ENCODE measurements at regions not wholly inside any gene's neighbourhood (a gene's known extent, or its start where the extent isn't known, plus 50 kb on each side); places are given as distances from the start of the nearest gene placed in this dataset.

GRCh38 chr1:118828038-118828437 lies 160.1 kb downstream of the TBX15 start:
- DNase-seq, result no peak
- Mint-ChIP-seq H3K36me3 (ENCODE audit: insufficient read depth, unreplicated experiment) (peaks cover 4% of the 10 kb centered on the region), H3K9me3 (ENCODE audit: unreplicated experiment) (no peaks in the 10 kb centered on the region), H3K4me1 (ENCODE audit: low read depth, unreplicated experiment) (no peaks in the 10 kb centered on the region), H3K27ac (ENCODE audit: unreplicated experiment) (no peak overlapping the region), H3K27me3 (ENCODE audit: insufficient read depth, unreplicated experiment) (no peaks in the 10 kb centered on the region), H3K4me3 (ENCODE audit: unreplicated experiment) (no peak overlapping the region)
- TF ChIP-seq CTCF (IDR thresholded peaks at IDR 0.05; ENCODE audit: insufficient read depth in 1 of 2, low read depth in 1 of 2, low read length in 1 of 2, severe bottlenecking in 1 of 2, unreplicated experiment in 1 of 2), result no peak
- intact Hi-C loops (cut with micrococcal nuclease; ENCODE audit: unreplicated experiment), result no loop called here
- H3K4me3 ChIP-seq (ENCODE audit: low read depth, low read length), result no peak overlapping the region
- POLR2A ChIA-PET, result no interaction called here
- H3K4me1 ChIP-seq, result no peaks in the 10 kb centered on the region
- no peaks in the 10 kb centered on the region for H3K27me3 ChIP-seq (replicated peaks; ENCODE audit: control insufficient read depth, insufficient read depth, low read length)
- no peaks in the 10 kb centered on the region for H3K36me3 ChIP-seq (ENCODE audit: control insufficient read depth, insufficient read depth, low read length)
- H3K9me3 ChIP-seq, result no peaks in the 10 kb centered on the region
- BruUV-seq (replicated peaks), result no TSS peak
- CTCF ChIA-PET, result no interaction called here

GRCh38 chr1:118827636-118828035 lies 160.5 kb downstream of the TBX15 start:
- no peak overlapping the region for H3K4me3 ChIP-seq (ENCODE audit: low read depth, low read length)
- Mint-ChIP-seq H3K9me3 (ENCODE audit: unreplicated experiment) (no peaks in the 10 kb centered on the region), H3K4me3 (ENCODE audit: unreplicated experiment) (no peak overlapping the region), H3K36me3 (ENCODE audit: insufficient read depth, unreplicated experiment) (peaks cover 4% of the 10 kb centered on the region), H3K4me1 (ENCODE audit: low read depth, unreplicated experiment) (no peaks in the 10 kb centered on the region), H3K27ac (ENCODE audit: unreplicated experiment) (no peak overlapping the region), H3K27me3 (ENCODE audit: insufficient read depth, unreplicated experiment) (no peaks in the 10 kb centered on the region)
- H3K4me1 ChIP-seq, result no peaks in the 10 kb centered on the region
- BruUV-seq (replicated peaks), result no TSS peak
- ChIA-PET POLR2A (no interaction called here), CTCF (no interaction called here)
- DNase-seq, result no peak
- H3K9me3 ChIP-seq, result no peaks in the 10 kb centered on the region
- H3K36me3 ChIP-seq (ENCODE audit: control insufficient read depth, insufficient read depth, low read length), result no peaks in the 10 kb centered on the region
- no peak for TF ChIP-seq CTCF (IDR thresholded peaks at IDR 0.05; ENCODE audit: insufficient read depth in 1 of 2, low read depth in 1 of 2, low read length in 1 of 2, severe bottlenecking in 1 of 2, unreplicated experiment in 1 of 2)
- H3K27me3 ChIP-seq (replicated peaks; ENCODE audit: control insufficient read depth, insufficient read depth, low read length), result no peaks in the 10 kb centered on the region
- intact Hi-C loops (cut with micrococcal nuclease; ENCODE audit: unreplicated experiment), result no loop called here

- H3K27me3 Mint-ChIP-seq (ENCODE audit: insufficient read depth, unreplicated experiment), result no peaks in the 10 kb centered on the region
- TF ChIP-seq CTCF (IDR thresholded peaks at IDR 0.05; ENCODE audit: insufficient read depth in 1 of 2, low read depth in 1 of 2, low read length in 1 of 2, severe bottlenecking in 1 of 2, unreplicated experiment in 1 of 2), result no peak
- H3K27me3 ChIP-seq (replicated peaks; ENCODE audit: control insufficient read depth, insufficient read depth, low read length), result no peaks in the 10 kb centered on the region
- H3K4me1 ChIP-seq, result no peaks in the 10 kb centered on the region
- no peak overlapping the region for H3K4me3 ChIP-seq (ENCODE audit: low read depth, low read length)
- no peak overlapping the region for H3K27ac Mint-ChIP-seq (ENCODE audit: unreplicated experiment)
- no peaks in the 10 kb centered on the region for H3K9me3 ChIP-seq
- no peaks in the 10 kb centered on the region for H3K4me1 Mint-ChIP-seq (ENCODE audit: low read depth, unreplicated experiment)
- BruUV-seq (replicated peaks), result no TSS peak
- H3K36me3 ChIP-seq (ENCODE audit: control insufficient read depth, insufficient read depth, low read length), result no peaks in the 10 kb centered on the region
- intact Hi-C loops (cut with micrococcal nuclease; ENCODE audit: unreplicated experiment), result no loop called here
- no peak overlapping the region for H3K4me3 Mint-ChIP-seq (ENCODE audit: unreplicated experiment)
- ChIA-PET POLR2A (no interaction called here), CTCF (no interaction called here)
- peaks cover 4% of the 10 kb centered on the region for H3K36me3 Mint-ChIP-seq (ENCODE audit: insufficient read depth, unreplicated experiment)
- no peaks in the 10 kb centered on the region for H3K9me3 Mint-ChIP-seq (ENCODE audit: unreplicated experiment)
- no peak for DNase-seq
These were observed 160.9 kb downstream of the TBX15 start for GRCh38 chr1:118827207-118827606.
